ENCODE measurements at regions not wholly inside any gene's neighbourhood (a gene's known extent, or its start where the extent isn't known, plus 50 kb on each side); places are given as distances from the start of the nearest gene placed in this dataset.

GRCh38 chr5:39544941-39545340 is 120.2 kb upstream of the DAB2 start:
- Histone ChIP-seq H3K4me2 (ENCODE audit: low read depth, low read length, poor library complexity, severe bottlenecking) (no peak overlapping the region), H3K27me3 (ENCODE audit: insufficient read depth, low read length, poor library complexity, severe bottlenecking) (no peaks in the 10 kb centered on the region), H3K36me3 (ENCODE audit: insufficient read depth, low read length) (no peaks in the 10 kb centered on the region), H3F3A (ENCODE audit: low read depth) (no peaks in the 10 kb centered on the region), H3K9me2 (replicated peaks; ENCODE audit: low read depth, low read length) (no peaks in the 10 kb centered on the region), H3K9me3 (ENCODE audit: insufficient read depth, low read depth, low read length) (no peaks in the 10 kb centered on the region), H3K9ac (ENCODE audit: low read depth, low read length, poor library complexity, severe bottlenecking) (no peak overlapping the region), H3K4me1 (ENCODE audit: insufficient read depth, low read length, poor library complexity, severe bottlenecking) (no peaks in the 10 kb centered on the region), H4K20me1 (ENCODE audit: insufficient read depth, low read length, poor library complexity, severe bottlenecking) (no peaks in the 10 kb centered on the region), H3K4me3 (ENCODE audit: low read length, poor library complexity, severe bottlenecking) (no peak overlapping the region), H3K79me2 (ENCODE audit: insufficient read depth, low read length) (no peaks in the 10 kb centered on the region), H2AFZ (ENCODE audit: low read length) (no peak overlapping the region)
- TF ChIP-seq EZH2phosphoT487 (IDR thresholded peaks at IDR 0.05; ENCODE audit: borderline replicate concordance) (no peak), CTCF (conservative IDR thresholded peaks at IDR 0.05; ENCODE audit: low read length) (no peak)

- Histone ChIP-seq H4K20me1 (ENCODE audit: insufficient read depth, low read length, poor library complexity, severe bottlenecking) (no peaks in the 10 kb centered on the region), H3K9me2 (replicated peaks; ENCODE audit: low read depth, low read length) (no peaks in the 10 kb centered on the region), H3K4me3 (ENCODE audit: low read length, poor library complexity, severe bottlenecking) (no peak overlapping the region), H3K4me2 (ENCODE audit: low read depth, low read length, poor library complexity, severe bottlenecking) (no peak overlapping the region), H2AFZ (ENCODE audit: low read length) (no peak overlapping the region), H3K9ac (ENCODE audit: low read depth, low read length, poor library complexity, severe bottlenecking) (no peak overlapping the region), H3K79me2 (ENCODE audit: insufficient read depth, low read length) (no peaks in the 10 kb centered on the region), H3F3A (ENCODE audit: low read depth) (no peaks in the 10 kb centered on the region), H3K9me3 (ENCODE audit: insufficient read depth, low read depth, low read length) (no peaks in the 10 kb centered on the region), H3K36me3 (ENCODE audit: insufficient read depth, low read length) (no peaks in the 10 kb centered on the region), H3K4me1 (ENCODE audit: insufficient read depth, low read length, poor library complexity, severe bottlenecking) (no peaks in the 10 kb centered on the region), H3K27me3 (ENCODE audit: insufficient read depth, low read length, poor library complexity, severe bottlenecking) (no peaks in the 10 kb centered on the region)
- TF ChIP-seq CTCF (conservative IDR thresholded peaks at IDR 0.05; ENCODE audit: low read length) (no peak), EZH2phosphoT487 (IDR thresholded peaks at IDR 0.05; ENCODE audit: borderline replicate concordance) (no peak)
Observed at GRCh38 chr5:39543335-39543734, 118.6 kb upstream of the DAB2 start.

GRCh38 chr5:39542511-39543285 is 117.9 kb upstream of the DAB2 start:
- Histone ChIP-seq H3K9me2 (replicated peaks; ENCODE audit: low read depth, low read length) (no peaks in the 10 kb centered on the region), H3K9me3 (ENCODE audit: insufficient read depth, low read depth, low read length) (no peaks in the 10 kb centered on the region), H3K79me2 (ENCODE audit: insufficient read depth, low read length) (no peaks in the 10 kb centered on the region), H3K4me3 (ENCODE audit: low read length, poor library complexity, severe bottlenecking) (no peak overlapping the region), H3K9ac (ENCODE audit: low read depth, low read length, poor library complexity, severe bottlenecking) (no peak overlapping the region), H4K20me1 (ENCODE audit: insufficient read depth, low read length, poor library complexity, severe bottlenecking) (no peaks in the 10 kb centered on the region), H2AFZ (ENCODE audit: low read length) (no peak overlapping the region), H3K27me3 (ENCODE audit: insufficient read depth, low read length, poor library complexity, severe bottlenecking) (no peaks in the 10 kb centered on the region), H3K4me2 (ENCODE audit: low read depth, low read length, poor library complexity, severe bottlenecking) (no peak overlapping the region), H3K4me1 (ENCODE audit: insufficient read depth, low read length, poor library complexity, severe bottlenecking) (no peaks in the 10 kb centered on the region), H3K36me3 (ENCODE audit: insufficient read depth, low read length) (no peaks in the 10 kb centered on the region), H3F3A (ENCODE audit: low read depth) (no peaks in the 10 kb centered on the region)
- TF ChIP-seq EZH2phosphoT487 (IDR thresholded peaks at IDR 0.05; ENCODE audit: borderline replicate concordance) (no peak), CTCF (conservative IDR thresholded peaks at IDR 0.05; ENCODE audit: low read length) (no peak)

Measured in Loucy (cell line).